Adrenal gland (tissue), 5 donors: ENCODE measurements at regions not wholly inside any gene's neighbourhood (a gene's known extent, or its start where the extent isn't known, plus 50 kb on each side); places are given as distances from the start of the nearest gene placed in this dataset.

Experiments used
- POLR2A ChIP-seq, 2 donors: fragments of 450-650 bp; IDR thresholded peaks; one replicate each; pipeline ENCODE4 v1.6.1; 2017; ENCODE audit warnings: antibody characterized with exemption in 2 of 2, mild to moderate bottlenecking in 2 of 2, moderate library complexity in 1 of 2
- TF ChIP-seq, protein P1 (sequence below), 6 experiments: fragments of 450-650 bp in 4 of 6; fragments of 200-600 bp in 2 of 6; sonication (generic) in 1 of 6; IDR thresholded peaks; 1 replicate in 5 of 6; 2 replicates in 1 of 6; pipeline versions ENCODE4 v1.5.1 to v1.8.0; 2016 to 2021; ENCODE audit warnings: antibody characterized with exemption in 6 of 6, mild to moderate bottlenecking in 2 of 6, moderate library complexity in 1 of 6
- donor health status: DM: no; HTN: no; CAD: no.

DNA sequence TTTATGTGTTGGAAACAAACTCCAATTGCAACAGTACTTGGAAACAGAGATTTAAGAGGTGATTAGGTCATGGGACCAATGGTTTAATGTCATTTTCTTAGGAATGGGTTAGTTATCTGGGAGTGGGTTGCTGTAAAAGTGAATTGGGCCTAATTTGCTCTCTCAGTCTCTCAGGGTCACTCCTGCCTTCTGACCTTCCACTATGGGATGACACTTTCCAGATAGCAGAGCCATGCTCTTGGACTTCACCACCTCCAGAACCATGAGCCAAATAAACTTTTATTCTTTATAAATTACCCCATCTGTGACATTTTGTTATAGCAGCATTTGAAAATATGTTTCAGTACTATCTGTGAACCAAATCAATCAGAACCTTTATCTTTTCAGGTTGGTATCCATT is 1509.1 kb downstream of the REEP3 start:
- TF ChIP-seq POLR2A (IDR thresholded peaks at IDR 0.05) = no peak
- TF ChIP-seq, protein P1, sequence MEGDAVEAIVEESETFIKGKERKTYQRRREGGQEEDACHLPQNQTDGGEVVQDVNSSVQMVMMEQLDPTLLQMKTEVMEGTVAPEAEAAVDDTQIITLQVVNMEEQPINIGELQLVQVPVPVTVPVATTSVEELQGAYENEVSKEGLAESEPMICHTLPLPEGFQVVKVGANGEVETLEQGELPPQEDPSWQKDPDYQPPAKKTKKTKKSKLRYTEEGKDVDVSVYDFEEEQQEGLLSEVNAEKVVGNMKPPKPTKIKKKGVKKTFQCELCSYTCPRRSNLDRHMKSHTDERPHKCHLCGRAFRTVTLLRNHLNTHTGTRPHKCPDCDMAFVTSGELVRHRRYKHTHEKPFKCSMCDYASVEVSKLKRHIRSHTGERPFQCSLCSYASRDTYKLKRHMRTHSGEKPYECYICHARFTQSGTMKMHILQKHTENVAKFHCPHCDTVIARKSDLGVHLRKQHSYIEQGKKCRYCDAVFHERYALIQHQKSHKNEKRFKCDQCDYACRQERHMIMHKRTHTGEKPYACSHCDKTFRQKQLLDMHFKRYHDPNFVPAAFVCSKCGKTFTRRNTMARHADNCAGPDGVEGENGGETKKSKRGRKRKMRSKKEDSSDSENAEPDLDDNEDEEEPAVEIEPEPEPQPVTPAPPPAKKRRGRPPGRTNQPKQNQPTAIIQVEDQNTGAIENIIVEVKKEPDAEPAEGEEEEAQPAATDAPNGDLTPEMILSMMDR (IDR thresholded peaks at IDR 0.05) = no peak
